Hematopoietic multipotent progenitor cell (in vitro differentiated cells): ENCODE measurements at regions not wholly inside any gene's neighbourhood (a gene's known extent, or its start where the extent isn't known, plus 50 kb on each side); places are given as distances from the start of the nearest gene placed in this dataset. TPM values are rescaled to one million over a fixed set of nuclear protein-coding genes. Genes with fewer than 3 reads are reported as not detected.

ENCODE experiments used
- DNase-seq, 3 donors: peaks; one replicate each; pipeline ENCODE4 v3.0.0-alpha.2; 2011 to 2015; ENCODE audit warnings: low read depth in 2 of 3, low spot score in 2 of 3
- small RNA-seq: library from RNA; depleted of rRNA; stranded (forward); fragments of <200 nt; gene quantifications from one replicate; pipeline ENCODE3, GENCODE V24; 2012

DNA sequence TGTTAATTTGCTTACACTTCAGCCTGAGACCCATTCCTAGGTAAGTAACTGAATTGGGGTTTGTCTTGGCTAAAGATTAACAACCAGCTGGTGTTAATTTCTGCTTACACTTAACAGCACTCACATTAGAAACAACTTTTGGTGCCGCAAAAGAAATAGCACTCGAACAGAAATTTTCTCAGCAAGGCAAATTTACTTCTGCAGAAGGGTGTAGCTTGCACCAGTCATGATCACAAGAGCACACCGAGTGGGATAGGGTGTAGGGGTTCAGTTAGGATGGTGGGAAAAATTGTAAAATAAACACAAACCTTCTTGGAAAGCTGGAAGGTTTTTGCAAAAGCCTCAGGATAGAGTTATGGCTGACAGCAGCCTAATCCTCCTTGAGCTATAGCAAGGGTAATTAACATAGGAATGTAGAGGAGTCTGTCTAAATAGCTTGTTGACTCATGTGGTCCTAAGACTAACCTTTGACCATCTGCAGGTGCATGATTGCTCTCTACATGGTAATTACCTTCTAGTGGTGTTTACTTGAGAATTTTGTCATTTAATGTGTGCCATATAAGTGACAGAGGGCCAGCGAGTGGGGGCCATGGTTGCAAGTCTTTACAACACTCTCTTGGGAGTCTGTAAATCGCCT is 67.8 kb upstream of the CDK13 start:
- no peak for DNase-seq

DNA sequence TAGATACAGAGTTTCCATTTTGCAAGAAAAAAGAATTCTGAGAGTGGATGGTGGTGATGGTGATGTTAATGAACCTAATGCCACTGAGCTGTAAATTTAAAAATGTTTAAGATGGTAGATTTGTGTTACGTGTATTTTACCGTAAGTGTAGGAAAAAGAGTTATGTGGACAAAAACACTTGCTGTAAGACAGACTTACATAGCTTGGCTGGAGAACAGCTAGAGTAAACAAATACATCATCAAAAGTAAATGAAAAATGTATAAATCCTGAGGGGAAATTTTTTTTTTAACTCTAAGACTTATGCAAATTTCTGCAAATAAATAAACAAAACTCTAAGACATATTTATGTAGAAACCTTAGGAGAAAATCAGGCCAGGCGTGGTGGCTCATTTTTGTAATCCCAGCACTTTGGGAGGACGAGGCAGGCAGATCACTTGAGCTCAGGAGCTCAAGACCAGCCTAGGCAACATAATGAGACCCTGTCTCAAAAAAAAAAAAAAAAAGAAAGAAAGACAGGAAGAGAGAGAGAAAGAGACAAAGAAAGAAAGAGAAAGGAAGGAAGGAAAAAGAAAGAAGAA is 66.2 kb upstream of the CDK13 start:
- no peak for DNase-seq

GRCh38 chr7:39888171-39888853 is 61.7 kb upstream of the CDK13 start:
- no peak for DNase-seq

- DNase-seq: no peak
Measured at GRCh38 chr7:39890411-39890810, 59.6 kb upstream of the CDK13 start.

- DNase-seq: no peak
Measured at GRCh38 chr7:39891894-39892293, 58.2 kb upstream of the CDK13 start.

DNA sequence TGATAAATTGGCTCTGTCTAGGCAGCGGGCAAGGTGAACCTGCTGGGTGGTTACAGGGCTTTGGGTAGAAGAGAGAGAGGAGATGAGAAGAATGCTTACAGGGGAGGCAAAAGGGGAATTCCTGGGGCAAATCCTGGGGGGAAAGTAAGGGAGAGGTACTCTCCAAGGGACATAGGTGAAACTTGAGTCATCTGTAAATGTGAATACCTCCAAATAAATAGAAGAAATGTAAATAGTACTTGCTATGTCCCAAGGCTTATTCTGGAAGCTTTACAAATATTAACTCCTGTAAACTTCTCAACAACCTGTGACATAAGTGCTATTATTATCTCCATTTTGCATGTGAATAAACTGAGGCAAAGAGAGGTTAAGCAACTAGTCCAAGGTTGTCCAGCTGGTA is 57.7 kb upstream of the CDK13 start:
- no peak for DNase-seq

DNA sequence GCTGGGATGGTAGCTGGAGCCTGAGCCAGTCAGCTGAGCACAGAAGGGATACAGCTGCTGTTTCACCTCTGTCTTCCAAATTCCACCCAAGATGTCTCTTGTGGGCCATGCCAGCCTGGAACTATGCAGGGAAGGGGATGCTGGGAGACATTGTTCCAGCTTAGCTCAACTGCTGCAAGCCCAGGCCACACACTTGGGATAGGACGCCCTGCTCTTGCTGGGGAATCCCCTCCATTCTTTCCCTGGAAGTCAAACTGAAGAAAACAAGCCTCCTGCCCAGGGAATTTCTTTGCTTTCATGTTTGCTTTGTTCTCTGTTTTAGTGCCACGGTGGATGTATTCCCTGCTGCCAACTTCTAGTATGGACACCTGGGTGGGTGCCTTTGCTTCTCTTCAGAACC is 55.2 kb upstream of the CDK13 start:
- DNase-seq: no peak

- no peak for DNase-seq
Measured at GRCh38 chr7:39896840-39897239, 53.2 kb upstream of the CDK13 start.

- DNase-seq: no peak
Measured at GRCh38 chr7:39898867-39899266, 51.2 kb upstream of the CDK13 start.

Small RNAs in the stretch of these regions (small RNA-seq; reads per million reads assigned to genes)
- not detected for gene RN7SL496P
- not detected for gene RNU6-719P
